Pancreas (tissue), 10 donors: ENCODE measurements at regions not wholly inside any gene's neighbourhood (a gene's known extent, or its start where the extent isn't known, plus 50 kb on each side); places are given as distances from the start of the nearest gene placed in this dataset.

ENCODE experiments used
- ATAC-seq, 4 donors: fragments of 200-7000 bp; cut with Tn5 transposase; one replicate each; pipeline versions ENCODE4 v1.8.0 to v1.9.1; 2020; ENCODE audit warnings: mild to moderate bottlenecking in 4 of 4, moderate library complexity in 4 of 4
- DNase-seq, 6 donors: peaks; one replicate each; pipeline ENCODE4 v3.0.0-alpha.2; 2020
- FAIRE-seq: peaks from 2 replicates; lab custom pipeline; 2012; peaks lifted over from hg19 to GRCh38; lab: Jason Lieb, UNC
- H3K27ac ChIP-seq, 4 donors: fragments of 200-600 bp; sonication (generic); 1 replicate in 3 of 4; 2 replicates in 1 of 4; pipeline versions ENCODE4 v1.5.0 to v1.8.0; 2020
- H3K27me3 ChIP-seq, 4 donors: fragments of 200-600 bp; one replicate each; pipeline ENCODE4 v1.8.0; 2021
- H3K36me3 ChIP-seq, 3 donors: fragments of 200-600 bp; sonication (generic) in 1 of 3; one replicate each; pipeline versions ENCODE4 v1.5.0 to v1.8.0; 2020 to 2021
- H3K4me1 ChIP-seq, 3 donors: fragments of 200-600 bp; one replicate each; pipeline ENCODE4 v1.8.0; 2021
- H3K4me3 ChIP-seq, 4 donors: fragments of 200-600 bp; sonication (generic) in 2 of 4; one replicate each; pipeline versions ENCODE4 v1.5.0 to v1.8.0; 2020 to 2021
- H3K9me3 ChIP-seq, 4 donors: fragments of 200-600 bp; one replicate each; pipeline ENCODE4 v1.8.0; 2021
- CTCF ChIP-seq, 4 donors: fragments of 200-600 bp; sonication (generic) in 3 of 4; IDR thresholded peaks; one replicate each; pipeline versions ENCODE4 v1.5.0 to v1.8.0; 2021; ENCODE audit warnings: antibody characterized with exemption in 4 of 4
- WGBS, 2 donors: extraction: QIAGEN DNeasy Blood & Tissue Kit; methylation state at CpG; one replicate each; pipeline ENCODE4 v1.1.7; 2013; 5-methylcytosine and 5-hydroxymethylcytosine counted together
- intact Hi-C, 3 donors: fragments of 100-400 bp; cut with DNase I; formaldehyde crosslinking; loops; one replicate each; pipeline versions ENCODE4 v1.11.1 to v1.14.2; 2022
- donor health status: healthy with polysubstance abuse.
- donor health status: DM: no; HTN: no; CAD: no; lungs with moderate emphysema.
- donor health status: DM: no; HTN: no; CAD: no.
- donor health status: control.
- donor health status: control.
- donor health status: Bipolar disorder and iron deficiency.
- donor health status: DM: yes; HTN: yes; CAD: no.
- donor health status: DM: no; HTN: no; CAD: no.
- donor health status: DM: no; HTN: no; CAD: no.
- donor health status: DM: yes; HTN: yes; CAD: no.

- Histone ChIP-seq H3K9me3 (no peaks in the 10 kb centered on the region), H3K27ac (no peak overlapping the region), H3K4me1 (no peaks in the 10 kb centered on the region), H3K36me3 (no peaks in the 10 kb centered on the region), H3K27me3 (no peaks in the 10 kb centered on the region), H3K4me3 (no peak overlapping the region)
- no peak for FAIRE-seq
- 69 to 70% methylated on average over 10 of the region's 10 CpGs for WGBS, 2 donors
- intact Hi-C loops = no loop called here
- TF ChIP-seq CTCF (IDR thresholded peaks at IDR 0.05) = no peak
- DNase-seq = no peak
- ATAC-seq = no peak
Measured at GRCh38 chr2:160942476-160943142, 217.6 kb upstream of the TANK start.

GRCh38 chr2:160943414-160943813, 216.8 kb upstream of the TANK start:
- H3K4me3 ChIP-seq = no peak overlapping the region
- ATAC-seq = no peak
- H3K36me3 ChIP-seq = no peaks in the 10 kb centered on the region
- no peaks in the 10 kb centered on the region for H3K4me1 ChIP-seq
- no peaks in the 10 kb centered on the region for H3K27me3 ChIP-seq
- 85 to 91% methylated on average over 3 of the region's 3 CpGs for WGBS, 2 donors
- no peak for DNase-seq
- FAIRE-seq = no peak
- no peak overlapping the region for H3K27ac ChIP-seq
- intact Hi-C loops = no loop called here
- TF ChIP-seq CTCF (IDR thresholded peaks at IDR 0.05) = no peak
- no peaks in the 10 kb centered on the region for H3K9me3 ChIP-seq

- no peaks in the 10 kb centered on the region for H3K27me3 ChIP-seq
- 67 to 77% methylated on average over 10 of the region's 10 CpGs for WGBS, 2 donors
- no peaks in the 10 kb centered on the region for H3K36me3 ChIP-seq
- DNase-seq = no peak
- H3K4me1 ChIP-seq = no peaks in the 10 kb centered on the region
- no peak overlapping the region for H3K27ac ChIP-seq
- ATAC-seq = no peak
- no peak for FAIRE-seq
- no peak for TF ChIP-seq CTCF (IDR thresholded peaks at IDR 0.05)
- no peaks in the 10 kb centered on the region for H3K9me3 ChIP-seq
- intact Hi-C loops = no loop called here
- H3K4me3 ChIP-seq = no peak overlapping the region
Measured at GRCh38 chr2:160952464-160953254, 207.6 kb upstream of the TANK start.

GRCh38 chr2:160955578-160955977, 204.7 kb upstream of the TANK start:
- DNase-seq (no peak), ATAC-seq (no peak), FAIRE-seq (no peak)
- WGBS, 2 donors = 72 to 74% methylated on average over 1 of the region's 1 CpG
- intact Hi-C loops = no loop called here
- Histone ChIP-seq H3K4me3 (no peak overlapping the region), H3K9me3 (no peaks in the 10 kb centered on the region), H3K27ac (no peak overlapping the region), H3K27me3 (no peaks in the 10 kb centered on the region), H3K36me3 (no peaks in the 10 kb centered on the region), H3K4me1 (no peaks in the 10 kb centered on the region)
- TF ChIP-seq CTCF (IDR thresholded peaks at IDR 0.05) = no peak
